GM12873 (cell line): ENCODE measurements at regions not wholly inside any gene's neighbourhood (a gene's known extent, or its start where the extent isn't known, plus 50 kb on each side); places are given as distances from the start of the nearest gene placed in this dataset.

Experiments used
- CTCF ChIP-seq: IDR thresholded peaks from 2 replicates; pipeline ENCODE4 v1.5.1; 2012; ENCODE audit warnings: low read depth, mild to moderate bottlenecking, moderate library complexity, low read length, control low read depth; ENCODE audit not compliant: insufficient read depth; ENCODE audit errors: missing control alignments

GRCh38 chr10:91700788-91701444 lies 68.0 kb upstream of the PPP1R3C start:
- no peak for TF ChIP-seq CTCF

- no peak for TF ChIP-seq CTCF
Observed at GRCh38 chr10:91700273-91700672, 67.4 kb upstream of the PPP1R3C start.

- TF ChIP-seq CTCF, result no peak
Observed at GRCh38 chr10:91698258-91698657, 65.4 kb upstream of the PPP1R3C start.

- TF ChIP-seq CTCF, result peak; percentile 73
Observed at GRCh38 chr10:91694170-91694794, 61.4 kb upstream of the PPP1R3C start.

- TF ChIP-seq CTCF, result no peak
Observed at GRCh38 chr10:91691981-91692380, 59.1 kb upstream of the PPP1R3C start.

GRCh38 chr10:91690996-91691676 lies 58.3 kb upstream of the PPP1R3C start:
- no peak for TF ChIP-seq CTCF

- no peak for TF ChIP-seq CTCF
Observed at GRCh38 chr10:91690412-91690811, 57.5 kb upstream of the PPP1R3C start.
